Thyroid gland (tissue), 4 donors: ENCODE measurements at regions not wholly inside any gene's neighbourhood (a gene's known extent, or its start where the extent isn't known, plus 50 kb on each side); places are given as distances from the start of the nearest gene placed in this dataset.

Experiments used
- CTCF ChIP-seq, 6 experiments: fragments of 200-600 bp in 3 of 6; fragments of 450-650 bp in 3 of 6; sonication (generic) in 3 of 6; IDR thresholded peaks; one replicate each; pipeline ENCODE4 v1.5.1; 2016 to 2019; ENCODE audit warnings: antibody characterized with exemption in 6 of 6, mild to moderate bottlenecking in 2 of 6, inconsistent platforms in 1 of 6, moderate library complexity in 1 of 6
- POLR2A ChIP-seq, 2 donors: fragments of 450-650 bp; IDR thresholded peaks; one replicate each; pipeline ENCODE4 v1.6.1; 2017; ENCODE audit warnings: antibody characterized with exemption in 2 of 2, mild to moderate bottlenecking in 2 of 2, moderate library complexity in 1 of 2

GRCh38 chr5:86525622-86526021, 92.1 kb upstream of the COX7C start:
- TF ChIP-seq CTCF (IDR thresholded peaks at IDR 0.05): no peak
- no peak for TF ChIP-seq POLR2A (IDR thresholded peaks at IDR 0.05)
